ENCODE measurements at regions not wholly inside any gene's neighbourhood (a gene's known extent, or its start where the extent isn't known, plus 50 kb on each side); places are given as distances from the start of the nearest gene placed in this dataset.

DNA sequence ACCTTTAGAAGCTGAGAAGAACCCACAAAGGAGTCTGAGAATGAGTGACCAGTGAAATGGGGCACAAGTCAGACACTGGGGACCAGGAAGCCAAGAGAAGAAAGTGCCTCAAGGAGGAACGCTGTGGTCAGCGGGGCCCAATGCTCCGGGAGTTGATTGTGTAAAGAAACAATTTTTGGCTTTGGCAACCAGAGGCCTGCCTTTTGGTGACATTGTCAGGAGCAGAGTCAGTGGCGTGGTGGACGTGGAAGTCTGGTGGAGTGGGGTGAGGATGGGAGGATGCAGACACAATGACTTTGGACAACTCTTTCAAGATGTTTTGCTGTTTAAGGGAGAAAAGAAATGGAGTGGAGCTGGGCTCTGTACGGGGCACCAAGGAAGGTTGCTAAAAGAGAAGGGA lies 100.2 kb upstream of the SEC11C start:
- TF ChIP-seq CTCF (IDR thresholded peaks at IDR 0.05) (no peak), POLR2A (IDR thresholded peaks at IDR 0.05) (no peak)

Data from adrenal gland (tissue), 5 donors.